Activated T-helper 1 cell treated with Interleukin-2 at 50 U/mL for 16 hours (primary cell): ENCODE measurements at regions not wholly inside any gene's neighbourhood (a gene's known extent, or its start where the extent isn't known, plus 50 kb on each side); places are given as distances from the start of the nearest gene placed in this dataset.

ENCODE experiments used
- DNase-seq: peaks from one replicate; pipeline ENCODE4 v3.0.0-alpha.2; 2020; ENCODE audit warnings: low read depth

DNA sequence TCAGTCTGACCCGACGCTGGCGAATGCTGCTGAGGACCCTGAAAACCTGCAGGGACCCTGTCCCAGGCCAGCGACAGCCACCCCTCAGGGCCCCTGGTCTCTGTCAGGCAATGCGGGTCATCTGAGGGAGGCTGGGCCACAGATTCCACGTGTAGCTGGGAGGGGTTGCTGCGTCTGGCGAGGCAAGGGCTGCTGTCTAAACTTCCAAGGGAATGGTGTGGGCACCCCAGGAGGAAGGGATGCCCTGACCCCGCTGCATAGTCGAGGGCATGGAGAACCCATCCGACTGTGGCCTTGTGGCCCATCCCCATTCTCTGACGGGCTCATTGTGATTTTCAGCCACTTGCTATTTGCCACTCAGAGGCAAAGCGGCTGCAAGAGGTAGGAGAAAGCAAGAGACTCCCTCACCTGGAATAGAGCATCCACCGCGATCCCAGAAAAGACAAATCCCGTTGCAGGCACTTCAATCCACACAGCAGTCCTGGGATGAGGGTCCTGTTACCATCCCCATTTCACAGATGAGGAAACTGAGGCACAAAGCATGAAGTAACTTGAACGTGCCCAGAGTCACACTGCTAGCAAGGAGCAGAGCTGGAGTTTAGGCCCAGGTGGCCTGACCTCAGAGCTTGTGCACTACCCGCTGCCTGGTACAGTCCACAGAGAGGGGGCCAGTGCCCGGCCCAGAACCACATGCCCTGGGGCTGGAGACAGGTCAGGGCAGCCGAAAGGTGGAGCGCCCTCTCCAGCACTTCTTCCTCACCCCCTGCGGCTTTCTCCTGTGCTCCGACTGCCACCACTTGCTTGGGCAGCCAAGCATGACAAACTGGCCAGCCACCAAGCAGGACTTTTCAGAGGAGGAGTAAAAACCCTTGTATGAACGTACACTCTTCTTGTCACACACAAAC, 163.8 kb upstream of the KLF14 start:
- DNase-seq: no peak

DNA sequence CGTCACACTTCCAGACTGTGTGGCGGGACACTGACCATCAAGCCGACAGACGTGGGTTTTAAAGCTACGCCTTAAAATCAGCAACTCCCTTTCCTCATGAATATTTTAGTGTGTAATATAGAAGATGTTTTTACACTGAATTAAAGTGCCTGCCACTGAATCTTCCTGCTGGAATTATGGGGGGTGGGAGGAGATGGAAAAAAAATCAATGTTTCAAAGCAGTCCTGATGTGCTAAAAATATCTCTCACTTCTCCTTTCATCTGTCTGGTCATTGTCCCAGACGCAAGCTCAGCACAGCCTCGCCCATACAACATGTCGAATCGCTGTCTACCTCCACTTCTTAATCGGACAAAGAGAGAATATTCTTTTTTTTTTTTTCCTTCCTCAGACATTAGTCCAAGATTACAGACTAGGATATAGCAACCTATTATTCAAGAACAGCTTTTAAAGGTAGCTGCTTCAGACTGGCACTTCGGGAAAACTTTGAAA, 165.1 kb upstream of the KLF14 start:
- no peak for DNase-seq

- DNase-seq: no peak
Measured at GRCh38 chr7:130899638-130900401, 165.8 kb upstream of the KLF14 start.

- no peak for DNase-seq
Measured at GRCh38 chr7:130900471-130901076, 166.6 kb upstream of the KLF14 start.

DNA sequence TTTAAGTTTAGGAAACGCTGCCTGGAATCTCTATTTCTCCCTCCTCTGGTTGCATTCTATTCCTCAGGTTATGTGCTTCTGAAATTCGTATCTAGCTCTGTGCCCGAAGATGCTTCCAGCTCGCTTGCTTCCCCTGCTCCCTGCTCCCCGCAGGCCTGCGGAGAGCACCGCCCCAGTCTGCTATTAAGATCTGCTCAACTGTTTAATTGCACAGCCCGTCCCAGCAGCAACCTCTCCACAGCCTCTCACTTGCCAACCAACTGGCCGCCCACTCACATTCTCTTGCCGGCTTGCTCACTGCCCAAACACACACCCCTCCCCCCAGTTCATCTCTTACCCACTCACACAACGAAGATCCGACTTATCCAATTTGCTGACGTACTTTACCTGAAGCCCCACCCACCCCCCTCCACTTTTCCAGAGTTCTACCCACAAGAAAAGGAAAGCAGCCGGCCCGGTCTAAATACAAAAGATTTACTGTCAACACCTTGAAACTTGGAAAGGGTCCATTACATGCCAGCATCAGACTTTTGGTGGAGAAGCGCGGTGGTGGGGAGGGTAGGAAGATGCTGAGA, 167.3 kb upstream of the KLF14 start:
- DNase-seq: no peak

DNA sequence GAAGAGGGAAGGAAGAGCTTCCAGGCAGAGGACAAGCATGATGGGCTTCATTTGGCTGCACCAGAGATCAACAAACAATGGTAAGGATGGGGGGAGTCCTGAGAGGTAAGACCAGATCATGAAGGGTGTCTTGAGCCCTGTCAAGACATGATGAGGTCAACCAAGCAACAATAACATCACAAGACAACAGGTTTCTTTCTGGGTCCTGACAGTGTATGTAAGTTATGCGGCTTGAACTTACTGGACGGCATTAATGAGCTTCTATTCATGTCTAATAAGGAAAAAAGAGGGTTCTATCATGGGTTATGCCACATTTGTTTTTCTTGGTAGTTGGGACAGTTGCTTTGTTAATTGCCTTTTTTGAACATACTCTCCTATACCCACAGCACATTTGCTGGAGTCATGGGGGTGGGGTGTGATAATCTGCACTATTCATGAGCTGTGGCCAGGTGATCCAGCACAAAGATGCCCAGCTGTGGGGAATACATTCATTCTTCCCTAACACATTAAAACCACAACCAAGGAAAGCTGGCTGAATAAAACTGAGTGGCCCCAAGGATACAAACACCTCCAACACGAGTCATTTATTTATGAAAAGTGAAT, 168.8 kb upstream of the KLF14 start:
- no peak for DNase-seq

- no peak for DNase-seq
Measured at GRCh38 chr7:130903358-130903974, 169.5 kb upstream of the KLF14 start.

- no peak for DNase-seq
Measured at GRCh38 chr7:130904031-130904757, 170.2 kb upstream of the KLF14 start.

- DNase-seq: no peak
Measured at GRCh38 chr7:130904792-130905191, 170.8 kb upstream of the KLF14 start.

GRCh38 chr7:130906575-130906974, 172.6 kb upstream of the KLF14 start:
- DNase-seq: no peak

DNA sequence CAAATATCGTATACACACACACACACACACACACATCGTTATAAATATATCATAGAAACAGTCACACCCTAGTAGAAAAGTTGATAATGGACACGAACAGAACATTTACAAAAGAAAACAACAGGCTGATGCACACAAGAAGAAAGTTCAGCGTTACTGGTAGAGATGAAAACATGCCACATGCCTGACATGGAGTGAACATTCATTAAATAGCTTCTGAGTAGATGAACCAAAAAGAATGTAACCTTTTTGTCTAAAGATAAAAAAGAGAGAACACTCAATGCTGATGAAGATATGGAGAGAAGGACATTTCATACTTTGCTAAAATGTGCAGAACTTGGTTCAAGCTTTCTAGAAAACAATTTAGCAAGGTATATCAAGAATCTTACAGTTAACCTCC, 173.4 kb upstream of the KLF14 start:
- no peak for DNase-seq

DNA sequence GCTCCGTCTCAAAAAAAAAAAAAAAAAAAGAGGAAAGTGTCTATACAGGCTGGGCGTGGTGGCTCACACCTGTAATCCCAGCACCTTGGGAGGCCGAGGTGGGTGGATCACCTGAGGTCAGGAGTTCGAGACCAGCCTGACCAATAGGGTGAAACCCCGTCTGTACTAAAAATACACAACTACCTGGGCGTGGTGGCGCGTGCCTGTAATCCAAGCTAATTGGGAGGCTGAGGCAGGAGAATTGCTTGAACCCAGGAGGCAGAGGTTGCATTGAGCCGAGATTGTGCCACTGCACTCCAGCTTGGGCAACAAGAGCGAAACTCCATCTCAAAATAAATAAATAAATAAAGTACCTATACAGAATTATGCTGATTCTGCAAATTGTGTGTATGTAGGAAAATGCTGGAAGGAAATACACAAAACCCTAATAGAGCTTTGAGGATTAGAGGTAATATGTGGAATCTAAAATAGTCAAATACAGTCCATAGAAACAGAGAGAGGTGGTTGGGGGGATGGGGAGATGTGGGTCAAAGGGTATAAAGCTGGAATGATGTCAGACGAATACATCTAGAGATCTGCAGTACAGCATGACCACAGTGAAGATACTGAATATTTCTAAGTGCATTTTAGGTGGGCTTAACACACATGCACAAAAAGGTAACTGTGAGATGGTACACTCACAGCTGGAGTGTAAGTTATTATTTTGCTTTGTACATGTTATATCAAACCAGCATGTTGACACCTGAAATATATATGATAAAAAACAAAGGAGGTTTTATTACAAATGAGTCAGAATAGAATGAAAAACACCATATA, 174.5 kb upstream of the KLF14 start:
- no peak for DNase-seq

DNA sequence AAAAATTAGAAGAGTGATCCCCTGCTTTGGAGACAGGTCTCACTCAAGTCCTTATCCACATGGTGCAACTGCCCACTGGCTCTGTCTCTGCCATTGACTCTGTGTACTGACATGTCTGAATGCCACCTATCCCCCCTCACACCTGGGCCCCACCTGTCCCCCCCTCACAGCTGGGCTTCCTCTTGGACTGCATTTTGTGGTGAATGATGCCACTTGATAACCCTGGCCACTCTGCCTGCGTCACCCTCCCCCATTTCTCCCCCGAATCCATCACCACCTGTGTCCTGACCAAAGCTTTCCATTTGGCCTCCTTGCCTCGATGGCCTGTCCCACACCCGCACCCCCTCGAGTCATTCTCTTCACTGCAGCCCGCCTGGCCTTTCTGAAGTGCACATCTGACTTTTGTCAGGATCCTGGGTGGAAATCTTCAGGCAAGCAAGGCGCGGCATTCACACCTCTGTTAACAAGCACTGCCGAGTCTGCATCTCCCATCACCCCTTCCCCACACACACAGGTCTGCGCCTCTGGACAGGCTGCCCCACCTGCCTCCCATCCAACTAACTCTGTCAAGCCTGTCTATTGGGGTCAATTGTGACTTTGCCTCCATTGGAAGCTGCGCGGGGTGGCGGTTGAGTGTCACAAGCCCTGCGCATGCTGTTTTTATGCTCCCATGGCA, 175.3 kb upstream of the KLF14 start:
- no peak for DNase-seq

DNA sequence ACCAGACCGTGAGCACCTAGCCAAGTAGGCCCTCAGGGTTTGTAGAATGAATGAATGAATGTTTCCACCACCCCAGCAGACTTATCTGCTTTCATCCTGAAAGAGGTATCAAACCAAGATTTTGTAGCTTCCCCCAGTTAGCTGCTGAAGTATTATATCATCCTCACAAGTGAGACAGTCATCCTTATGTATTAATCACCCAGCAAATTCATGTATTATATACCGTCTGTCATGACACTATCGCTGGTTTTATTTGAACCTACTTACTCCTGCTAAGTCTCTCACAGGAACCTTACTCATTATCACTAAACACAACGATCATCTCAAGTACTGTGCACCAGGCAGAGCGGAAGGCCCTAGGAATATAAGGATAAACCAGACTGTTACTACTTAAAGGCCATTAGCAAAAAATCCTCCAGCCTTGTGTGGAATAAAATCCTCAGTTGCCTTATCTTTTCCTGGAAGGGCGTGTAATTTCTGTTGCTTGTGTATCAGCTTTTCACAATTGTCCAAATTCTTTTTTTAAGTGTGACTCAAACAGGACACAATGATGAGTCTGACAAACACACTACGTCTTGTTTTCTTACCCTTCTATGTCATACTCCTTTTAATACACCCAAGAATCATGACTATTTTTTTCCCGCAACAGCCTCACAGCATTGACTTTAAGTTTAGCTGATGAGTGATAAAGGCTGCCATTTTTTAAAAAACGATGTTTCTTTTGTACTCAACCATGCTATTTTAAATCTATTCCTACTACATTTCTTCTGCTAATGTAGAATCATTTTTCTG, 176.1 kb upstream of the KLF14 start:
- no peak for DNase-seq

DNA sequence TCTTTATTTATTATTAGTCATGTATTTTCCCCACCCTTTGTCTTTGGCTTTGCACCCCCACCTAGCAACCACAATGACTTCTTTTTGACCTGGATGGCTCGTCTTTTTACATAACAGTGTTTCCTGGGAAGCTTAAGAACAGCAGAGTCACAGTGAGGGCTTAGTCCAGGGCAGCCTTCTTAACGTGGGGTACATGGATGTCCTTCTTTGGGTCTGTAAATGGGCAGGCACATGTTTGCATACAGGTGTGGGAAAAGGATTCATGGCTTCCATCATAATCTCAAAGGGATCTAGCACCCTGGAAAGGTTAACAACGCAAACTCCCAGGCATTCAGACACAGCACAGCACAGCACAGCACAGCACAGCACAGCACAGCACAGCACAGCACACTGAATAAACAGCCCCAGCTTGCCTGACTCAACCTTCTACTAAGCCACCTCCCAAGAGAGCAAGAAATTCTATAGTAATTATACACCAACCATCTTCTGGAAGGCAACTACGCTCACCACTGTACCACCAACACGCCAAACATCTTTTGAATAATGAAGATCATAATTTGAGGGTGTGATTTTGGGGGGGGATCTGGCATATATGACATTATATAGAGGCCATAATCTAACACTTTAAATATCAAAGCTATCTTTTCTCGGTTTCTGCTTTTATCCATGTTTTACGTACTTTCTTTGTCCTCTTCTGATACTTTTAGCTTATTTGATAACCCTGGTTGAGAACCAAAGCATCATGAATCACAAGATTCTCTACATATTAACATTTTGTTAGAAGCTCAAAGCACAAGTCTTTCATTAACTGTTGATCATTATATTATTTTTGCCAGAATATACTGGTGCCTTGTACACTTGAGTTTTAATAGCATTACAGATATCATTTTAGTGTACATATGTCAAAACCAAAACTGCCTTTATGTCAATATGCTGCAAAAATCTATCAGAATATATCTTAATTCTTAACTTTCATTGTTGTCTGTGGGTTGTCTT, 177.2 kb upstream of the KLF14 start:
- no peak for DNase-seq

DNA sequence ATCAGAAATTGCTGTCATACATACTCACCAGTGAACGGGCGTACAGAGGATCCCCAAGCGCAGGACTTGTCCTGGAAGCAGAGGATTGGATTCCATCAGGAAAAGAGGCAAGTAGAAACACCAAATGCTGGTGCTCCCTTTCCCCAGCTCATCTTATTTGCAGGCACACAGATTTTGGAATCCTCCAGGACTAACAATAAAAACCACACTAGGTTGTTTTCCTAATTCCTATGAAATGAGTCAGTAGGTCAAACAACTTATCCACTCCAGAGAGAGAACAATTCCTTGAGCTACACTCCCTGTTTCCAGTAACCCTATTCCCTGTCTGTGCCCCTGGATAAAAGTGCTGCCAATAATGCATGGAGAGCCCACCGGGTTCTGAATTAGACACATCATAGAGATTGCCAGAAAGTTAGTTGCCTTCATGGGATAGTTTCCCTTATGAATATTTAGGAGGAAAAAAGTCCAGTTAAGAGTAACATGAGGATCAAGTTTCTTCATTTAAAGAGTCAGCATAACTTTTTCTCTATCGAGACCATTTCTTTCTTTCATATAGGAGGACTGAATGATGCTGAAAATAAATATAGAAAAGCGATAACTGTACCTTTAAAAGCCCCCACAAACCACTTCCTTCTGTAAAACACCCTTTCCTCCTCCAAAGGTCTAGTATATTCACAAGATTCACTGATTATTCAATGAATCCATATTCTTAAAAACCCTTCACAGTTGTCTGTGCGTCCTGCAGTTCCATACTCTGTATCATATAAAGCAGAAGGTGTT, 178.3 kb upstream of the KLF14 start:
- DNase-seq: no peak
